ENCODE measurements at regions not wholly inside any gene's neighbourhood (a gene's known extent, or its start where the extent isn't known, plus 50 kb on each side); places are given as distances from the start of the nearest gene placed in this dataset.

DNA sequence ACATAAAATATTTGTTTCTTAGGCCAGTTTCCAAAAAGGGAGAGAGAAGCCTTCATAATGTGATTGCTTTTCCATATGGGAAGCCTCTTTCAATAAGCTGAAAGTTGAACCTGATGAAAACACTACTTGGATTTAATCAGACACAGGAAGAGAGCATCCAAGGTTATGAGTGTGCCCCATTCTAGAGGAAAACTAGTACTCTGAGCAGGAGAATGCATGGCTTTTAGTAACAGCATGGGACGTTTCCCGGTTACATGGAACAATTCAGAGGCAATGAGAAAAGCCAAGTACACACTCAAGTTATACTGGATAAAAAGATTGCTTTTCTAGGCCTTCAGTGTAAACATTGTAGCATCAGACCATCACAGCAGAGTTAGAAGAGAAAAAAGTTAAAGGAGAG lies 315.8 kb downstream of the ZNF516 start:
- no peak for DNase-seq

DNA sequence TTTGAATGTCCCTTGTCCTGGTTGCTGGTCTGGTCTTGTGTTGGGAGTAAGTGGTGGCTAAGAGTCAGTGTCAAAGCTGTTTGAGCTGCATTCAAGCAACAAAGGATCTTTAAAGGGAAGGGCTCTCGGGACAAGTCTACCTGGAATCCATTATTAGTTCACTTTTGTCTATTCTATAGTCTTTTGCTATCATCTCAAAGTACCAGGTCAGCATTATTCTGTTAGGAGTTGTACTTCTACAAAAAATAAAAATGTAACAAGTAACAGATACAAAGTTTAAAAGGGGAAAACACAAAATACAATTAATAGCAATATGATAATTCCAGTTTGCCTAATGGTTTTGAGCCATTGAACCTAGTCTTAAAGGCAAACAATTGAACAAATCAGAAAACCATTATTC lies 317.9 kb downstream of the ZNF516 start:
- no peak for DNase-seq

DNA sequence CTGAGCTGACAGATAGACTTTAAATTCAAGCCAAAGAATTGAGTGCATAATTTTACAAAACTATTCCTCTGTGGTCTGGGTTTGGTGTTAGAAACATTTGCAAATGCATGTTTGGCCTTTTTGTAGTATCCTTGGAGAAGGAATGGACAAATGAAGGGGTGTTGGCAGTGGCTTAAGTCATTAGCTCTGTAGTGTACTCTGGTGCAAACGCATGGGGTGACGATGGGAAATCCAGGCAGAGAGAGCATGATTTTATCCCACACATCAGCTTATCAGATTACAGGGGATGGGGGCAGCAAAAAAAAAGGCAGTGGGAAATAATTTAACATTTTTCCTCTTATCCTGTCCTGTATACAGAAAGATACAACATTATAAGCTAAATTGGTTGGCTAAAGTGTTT lies 320.6 kb downstream of the ZNF516 start:
- no peak for DNase-seq

DNA sequence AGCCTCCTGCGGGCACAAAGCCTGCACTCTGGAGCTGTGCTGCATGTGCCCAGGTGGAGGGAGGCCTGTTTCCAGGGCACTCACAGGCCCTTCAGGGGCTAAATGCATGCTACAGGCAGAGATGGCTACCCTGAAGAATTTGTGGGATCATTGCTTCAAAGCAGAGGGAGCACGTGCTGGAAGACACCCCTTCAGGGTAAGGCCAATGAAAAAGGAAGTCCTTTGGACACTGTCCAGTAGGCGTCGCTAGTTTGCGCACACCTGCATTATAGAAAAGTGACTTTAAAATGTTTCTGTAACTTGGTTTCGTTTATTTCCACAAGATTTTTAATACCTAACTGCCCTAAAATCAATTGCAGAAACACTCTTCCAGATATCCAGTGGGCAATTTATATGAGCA lies 325.3 kb downstream of the ZNF516 start:
- no peak for DNase-seq

DNA sequence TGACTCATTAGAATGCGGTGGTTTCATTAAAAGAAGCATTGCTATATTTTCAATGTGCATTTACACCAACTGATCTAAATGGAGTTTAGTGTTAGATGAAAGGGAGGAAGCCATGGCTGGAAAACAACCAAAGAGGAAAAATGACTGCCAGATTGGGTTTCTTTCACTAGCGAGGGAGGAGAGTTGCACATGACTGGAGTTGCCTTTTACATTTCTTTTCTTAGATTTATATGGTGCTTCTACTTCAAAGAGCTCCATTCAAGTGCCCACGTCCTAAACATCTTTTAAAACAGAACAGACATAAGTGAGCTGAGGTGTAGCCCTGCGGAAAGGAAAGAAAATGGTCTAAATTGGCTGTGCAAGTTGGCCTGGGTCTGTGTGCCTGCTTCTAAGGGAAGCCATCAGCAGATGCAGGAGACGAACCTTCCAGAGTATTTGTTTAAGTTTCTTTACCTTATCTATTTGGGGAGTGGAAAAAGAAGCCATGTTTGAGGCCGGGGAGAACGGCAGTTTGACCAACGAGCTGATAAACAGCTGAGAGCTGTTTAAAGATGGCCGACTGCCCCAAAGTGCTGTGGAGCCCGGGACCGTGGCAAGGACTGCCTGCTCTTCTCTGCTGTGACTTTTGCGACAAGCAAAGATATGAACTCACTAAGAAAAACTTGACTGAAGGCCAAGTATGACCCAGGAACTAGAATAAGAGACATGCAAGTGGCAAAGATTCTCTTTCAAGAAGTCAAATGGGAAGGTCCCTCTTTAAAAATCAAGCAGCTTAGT lies 327.0 kb downstream of the ZNF516 start:
- no peak for DNase-seq

DNA sequence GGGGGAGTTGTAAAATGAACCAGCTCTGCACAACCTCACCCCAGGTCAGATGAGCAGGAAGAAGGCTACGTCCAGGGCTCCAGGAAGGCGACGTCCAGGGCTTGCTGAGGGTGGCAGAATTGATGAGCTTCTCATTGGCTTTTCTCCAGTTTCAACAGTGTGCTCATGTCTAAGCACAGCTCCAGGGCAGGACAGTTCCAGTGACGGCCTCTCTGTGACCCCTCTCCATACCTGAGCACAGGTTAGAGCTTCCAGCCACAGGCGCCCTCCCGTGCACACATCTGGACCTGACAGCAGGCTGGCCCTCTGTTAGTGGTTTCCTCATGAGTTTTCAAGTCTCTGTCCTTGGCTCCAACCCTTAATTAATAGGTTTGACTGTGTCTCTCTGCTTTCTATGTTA lies 327.6 kb downstream of the ZNF516 start:
- DNase-seq, result no peak

DNA sequence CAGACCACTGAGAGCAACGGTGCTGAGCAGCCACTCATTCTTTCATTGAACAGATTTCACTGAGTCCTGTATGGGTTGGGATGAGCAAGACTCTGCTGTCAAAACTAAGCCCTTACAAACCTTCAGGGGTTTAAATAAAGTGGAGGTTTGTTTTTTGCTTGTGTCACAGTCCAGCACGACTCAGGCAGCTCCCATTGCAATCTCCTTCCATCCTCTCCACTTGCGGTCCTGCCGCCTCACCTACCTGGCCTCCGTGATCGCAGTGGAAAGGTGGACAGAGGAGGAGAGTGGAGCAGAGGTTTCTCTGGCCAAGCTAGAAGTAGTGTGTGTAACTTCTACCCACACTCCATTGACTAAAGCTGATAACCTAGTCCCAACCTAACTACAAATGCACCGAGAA lies 332.2 kb downstream of the ZNF516 start:
- DNase-seq, result no peak

DNA sequence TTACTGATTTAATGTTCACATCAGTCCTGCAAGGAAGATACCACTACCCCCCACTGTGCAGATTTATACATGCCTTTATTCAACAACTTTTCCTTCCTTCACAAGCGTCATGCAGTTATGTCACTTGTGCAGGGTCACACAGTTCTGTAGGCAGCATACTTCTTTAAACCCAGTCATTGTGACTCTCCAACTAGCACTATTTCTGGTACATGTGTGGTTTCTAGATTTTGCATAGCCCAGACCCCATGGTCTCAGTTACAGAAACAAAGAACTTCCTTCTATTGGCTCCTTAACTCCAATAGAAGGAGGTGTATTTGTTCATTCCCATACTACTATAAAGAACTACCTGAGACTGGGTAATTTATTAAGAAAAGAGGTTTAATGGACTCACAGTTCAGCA lies 333.1 kb downstream of the ZNF516 start:
- no peak for DNase-seq

DNA sequence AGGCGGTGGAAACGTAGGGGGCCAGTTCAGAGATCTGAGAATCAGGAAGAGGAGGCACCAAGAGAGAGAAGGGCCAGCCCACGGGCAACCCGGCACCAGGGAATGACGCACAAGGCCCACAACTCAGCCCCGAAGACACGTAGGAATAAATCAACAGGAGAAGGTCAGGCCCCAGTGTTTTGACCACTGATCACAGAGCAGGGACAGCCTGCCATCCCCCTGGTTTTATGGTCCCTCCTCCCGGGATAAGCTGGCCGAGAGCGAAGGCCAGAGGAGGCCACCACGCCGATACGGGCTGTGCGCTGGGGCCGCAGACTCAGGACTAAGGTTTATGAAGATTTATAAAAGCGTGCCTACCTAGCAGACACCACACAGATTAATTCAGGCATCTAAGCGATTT lies 341.4 kb downstream of the ZNF516 start:
- no peak for DNase-seq

DNA sequence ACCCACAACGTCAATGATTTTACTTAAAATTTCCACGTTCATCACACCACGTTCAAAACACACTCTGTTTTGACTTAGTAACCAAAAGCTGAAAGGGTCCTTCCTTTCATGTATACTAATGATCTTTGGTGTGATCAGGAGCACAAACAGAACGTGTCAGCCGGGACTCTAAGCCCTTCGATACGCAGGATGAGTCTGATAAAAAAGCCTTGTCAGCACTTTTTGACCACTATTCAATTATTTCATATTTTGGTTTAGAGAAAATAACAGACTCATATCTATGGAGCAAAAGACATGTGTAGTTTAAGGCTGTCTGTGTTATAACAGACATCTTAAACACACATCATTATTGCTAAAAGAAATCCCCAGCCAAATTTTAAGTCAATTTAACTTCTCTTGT lies 345.3 kb downstream of the ZNF516 start:
- DNase-seq, result no peak

DNA sequence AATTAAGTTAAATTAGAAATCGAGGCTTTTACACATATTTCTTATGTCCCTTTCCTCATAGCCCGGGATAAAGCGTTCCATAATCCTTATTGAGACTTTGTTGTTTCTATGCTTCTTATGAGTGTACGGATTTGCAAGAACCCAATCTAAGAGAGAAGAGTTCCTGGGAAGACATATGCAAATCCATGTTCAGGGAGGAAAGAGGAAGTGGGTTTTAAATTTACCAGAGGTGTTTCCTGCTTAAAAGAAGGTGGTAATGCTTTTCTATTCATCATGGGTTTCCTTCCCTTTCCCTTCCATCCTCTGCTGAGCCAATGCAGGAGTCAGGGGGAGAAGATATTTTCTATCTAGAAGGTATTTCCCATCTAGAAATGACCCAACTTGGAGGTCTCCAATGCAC lies 345.8 kb downstream of the ZNF516 start:
- no peak for DNase-seq

DNA sequence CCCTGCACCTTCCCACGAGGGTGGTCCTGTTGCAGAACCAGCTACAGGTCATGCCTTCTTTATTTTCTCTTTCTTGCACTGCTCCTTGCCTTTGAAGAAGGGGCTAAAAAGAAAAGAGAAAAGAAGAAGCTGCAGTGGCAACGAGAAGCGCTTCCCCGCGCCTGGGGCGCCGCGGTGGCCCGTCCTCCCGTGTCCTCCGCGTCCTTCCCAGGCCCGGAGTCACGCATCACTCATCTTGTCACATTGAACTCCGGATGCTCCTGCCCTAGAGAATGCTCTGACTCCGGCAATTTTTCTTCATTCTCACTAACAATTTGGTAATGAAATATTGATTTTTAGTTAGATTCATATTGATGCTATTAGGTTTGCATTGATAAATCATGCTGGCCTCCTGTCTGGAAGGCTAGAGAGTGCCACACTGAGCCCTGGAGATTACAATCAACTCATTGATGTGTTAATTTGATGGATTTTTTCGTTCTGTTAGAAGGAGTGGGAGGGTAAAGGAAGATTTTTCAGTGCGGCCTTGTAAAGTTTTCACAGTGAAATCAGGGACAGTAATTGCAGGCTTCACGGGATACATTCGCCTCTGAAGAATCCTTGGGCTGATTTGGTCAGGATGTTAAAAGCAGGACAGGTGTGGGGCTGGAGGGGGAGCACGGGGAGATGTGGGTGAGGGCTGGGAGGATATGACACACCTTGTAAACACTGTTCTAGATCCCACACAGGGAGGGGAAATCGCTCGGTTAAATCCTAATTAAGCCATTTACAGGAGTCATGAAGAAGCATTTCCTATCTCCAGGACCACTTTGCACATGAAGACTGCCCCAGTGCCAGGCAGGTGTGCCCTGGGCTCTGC lies 349.3 kb downstream of the ZNF516 start:
- no peak for DNase-seq

DNA sequence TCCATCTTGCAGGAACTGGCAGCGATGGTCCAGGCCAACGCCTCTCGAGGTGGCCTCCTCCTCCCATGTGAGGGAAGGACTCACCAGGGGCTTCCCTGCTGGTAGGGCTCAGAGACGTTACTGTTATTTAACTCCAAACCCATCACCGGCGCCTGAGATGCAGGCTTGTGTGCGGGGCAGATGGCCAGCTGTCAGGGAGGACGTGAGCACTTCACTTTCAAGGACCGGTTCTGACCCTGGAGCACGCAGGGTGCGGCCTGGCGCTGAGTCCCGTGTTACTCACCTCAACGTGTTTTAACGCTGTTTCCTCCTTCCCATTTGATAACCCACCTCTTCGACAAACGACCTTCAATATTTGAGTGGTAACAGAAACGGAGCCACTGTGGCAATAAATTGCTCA lies 350.2 kb downstream of the ZNF516 start:
- no peak for DNase-seq

DNA sequence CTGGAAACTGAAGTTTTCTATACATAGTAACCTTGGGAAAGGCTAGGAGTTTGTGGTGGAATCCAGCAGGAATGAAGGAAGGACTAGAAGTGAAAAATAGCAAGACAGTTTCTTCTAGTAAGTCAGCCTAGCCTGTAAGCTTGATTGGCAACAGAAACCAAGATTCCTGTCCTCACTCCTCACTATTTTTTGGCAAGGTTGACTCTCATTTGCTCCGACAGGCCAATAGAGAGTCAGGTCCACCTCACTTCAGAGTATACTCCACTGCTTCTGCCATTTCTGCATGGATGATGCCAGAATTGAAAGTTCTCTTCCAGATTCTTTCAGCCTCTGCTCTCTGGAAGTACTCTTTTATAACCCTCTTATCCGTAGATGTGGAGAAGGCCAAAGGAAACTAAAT lies 352.4 kb downstream of the ZNF516 start:
- DNase-seq, result no peak

DNA sequence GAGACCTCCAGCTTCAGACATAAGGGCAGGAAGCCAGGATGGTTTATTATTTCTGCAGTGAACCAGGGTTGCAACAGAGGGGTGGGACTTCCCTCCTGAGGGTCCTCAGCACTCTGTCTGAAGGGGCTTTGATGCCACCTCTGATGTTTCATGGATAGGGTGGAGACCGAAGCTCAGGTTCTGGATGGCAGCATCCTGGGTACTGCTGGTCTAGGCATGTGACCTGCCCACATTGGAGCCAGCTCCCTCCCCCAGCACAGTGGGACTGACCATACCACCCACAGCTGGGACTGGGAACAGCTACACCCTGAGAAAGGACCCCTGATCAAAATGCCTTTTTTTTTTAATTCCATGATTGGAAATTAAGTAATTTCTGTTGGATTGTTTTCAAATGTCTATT lies 355.2 kb downstream of the ZNF516 start:
- no peak for DNase-seq

DNA sequence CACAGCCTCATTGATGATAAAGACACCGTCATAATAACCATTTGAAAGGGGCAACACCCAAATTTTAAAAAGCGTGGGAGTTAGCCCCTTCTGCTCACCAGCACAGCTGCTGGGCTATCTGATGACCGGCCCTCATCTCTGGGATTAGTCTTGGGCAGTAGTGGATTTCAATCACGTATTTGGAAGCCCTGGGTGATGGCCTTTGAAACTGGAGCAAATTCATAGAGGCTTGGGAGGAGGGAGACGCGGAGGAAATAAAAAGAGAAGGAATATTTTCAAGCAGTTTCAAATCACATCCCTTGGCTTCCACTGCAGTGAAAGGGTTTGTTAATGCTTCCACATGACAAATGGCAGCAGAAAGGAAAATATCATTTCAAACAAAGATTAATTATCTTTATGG lies 357.8 kb downstream of the ZNF516 start:
- no peak for DNase-seq

DNA sequence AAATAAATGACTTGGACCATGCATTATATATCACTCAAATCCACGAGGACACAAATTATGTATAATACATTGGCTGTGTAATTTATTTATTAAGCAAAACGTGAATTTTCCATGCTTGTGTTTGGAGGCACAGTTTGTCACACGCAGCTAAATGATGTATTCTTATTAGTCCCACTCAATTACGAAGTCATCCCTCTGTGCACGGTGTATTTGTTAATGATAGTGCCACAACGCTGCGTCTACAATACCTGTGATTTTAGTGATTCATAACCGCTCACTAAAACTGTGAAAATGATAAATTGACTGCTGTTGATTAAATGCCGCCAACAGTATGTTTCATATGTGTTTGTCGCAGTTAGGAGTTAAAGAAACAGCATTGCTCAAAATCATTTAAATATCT lies 358.3 kb downstream of the ZNF516 start:
- no peak for DNase-seq

DNA sequence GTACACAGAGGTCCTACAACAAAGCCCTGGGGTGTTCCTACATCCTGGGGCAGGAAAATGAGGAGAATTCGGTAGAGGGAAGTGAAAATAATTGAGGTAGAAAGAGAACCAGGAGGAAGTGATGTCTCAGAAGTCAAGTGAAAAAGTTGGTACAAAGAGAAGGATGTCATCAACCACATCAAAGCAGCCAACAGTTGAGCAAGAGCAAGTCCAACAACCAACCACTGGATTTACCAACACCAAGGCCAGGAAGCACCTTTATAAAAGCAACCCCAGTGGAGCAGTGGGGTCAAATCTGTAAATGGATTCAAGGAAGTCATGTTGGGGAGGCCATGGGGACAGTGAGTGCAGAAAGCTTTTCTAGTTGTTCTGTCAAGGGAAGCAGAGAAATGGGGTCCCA lies 360.4 kb downstream of the ZNF516 start:
- no peak for DNase-seq

DNA sequence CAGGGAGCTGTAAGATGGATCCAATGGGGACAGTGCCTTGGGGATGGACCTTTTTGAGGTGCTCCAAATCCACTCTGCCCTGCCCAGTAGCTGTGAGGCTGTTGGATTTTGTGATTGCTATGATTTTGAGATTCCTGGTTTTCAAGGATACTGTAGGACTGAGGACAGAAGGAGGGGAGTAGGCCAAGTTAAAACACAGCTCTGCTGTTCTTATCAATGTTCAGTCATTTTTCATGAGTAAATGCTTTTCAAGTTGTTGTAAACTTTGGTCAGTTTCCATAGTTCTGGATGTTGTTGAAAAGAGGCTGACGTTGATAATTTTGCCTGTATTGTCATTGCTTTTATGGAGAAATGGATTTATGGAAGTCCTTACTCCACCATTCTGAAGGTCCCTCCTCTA lies 361.2 kb downstream of the ZNF516 start:
- DNase-seq, result no peak

DNA sequence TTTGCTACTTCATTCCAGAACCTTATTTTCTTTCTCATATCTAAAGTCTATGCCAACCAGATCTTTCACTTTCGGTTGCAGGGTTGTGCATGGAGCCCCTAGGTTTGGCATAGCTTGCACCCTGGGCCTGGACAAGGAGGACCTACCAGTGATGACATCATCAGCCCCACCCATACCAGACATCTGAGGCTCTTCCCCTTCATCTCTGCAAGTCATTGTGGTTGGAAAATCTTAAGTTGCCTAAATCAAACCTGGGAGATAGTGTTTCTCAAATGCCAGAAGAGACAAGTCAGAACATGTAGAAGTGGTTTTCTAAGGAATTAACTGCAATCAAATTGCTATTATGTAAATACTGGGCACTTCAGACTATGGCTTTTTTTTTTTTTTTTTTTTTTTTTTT lies 363.3 kb downstream of the ZNF516 start:
- DNase-seq, result no peak

DNA sequence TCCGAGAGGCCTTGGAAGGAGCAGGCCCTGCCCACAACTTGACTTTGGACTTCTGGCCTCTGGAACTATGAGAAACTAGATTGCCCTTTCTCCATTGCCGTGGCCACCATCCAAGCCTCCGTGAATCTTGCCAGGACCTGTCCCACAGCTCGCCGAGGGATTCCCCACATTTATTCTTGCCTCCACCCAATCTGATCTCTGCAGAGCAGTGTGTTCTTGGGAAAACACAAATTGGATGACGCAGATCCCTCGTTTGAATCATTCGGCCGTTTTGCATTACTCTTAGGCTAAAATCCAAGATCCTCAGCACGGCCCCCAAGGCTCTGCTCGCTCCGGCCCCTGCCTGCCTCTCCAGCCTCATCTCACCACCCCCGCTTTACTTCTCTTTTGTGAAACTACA lies 364.2 kb downstream of the ZNF516 start:
- no peak for DNase-seq

DNA sequence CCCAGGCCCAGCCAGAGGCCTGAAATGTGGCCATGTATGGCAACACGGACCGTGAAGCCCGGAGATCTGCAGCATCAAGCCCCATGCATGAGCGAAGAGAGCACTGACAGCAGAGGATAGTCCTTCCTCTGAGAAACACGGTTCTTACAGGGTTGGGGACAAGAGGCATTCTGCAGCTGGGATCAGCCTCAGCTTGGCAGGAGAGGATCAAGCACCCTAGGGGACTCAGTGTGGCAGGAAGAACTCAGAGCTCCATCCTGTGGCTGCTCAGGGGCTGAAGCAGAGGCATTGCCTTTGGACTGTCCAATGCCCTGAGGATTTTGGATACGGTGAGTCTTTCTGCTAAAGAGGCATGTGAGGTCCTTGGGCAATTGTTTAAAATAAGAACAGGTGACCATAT lies 368.7 kb downstream of the ZNF516 start:
- no peak for DNase-seq

DNA sequence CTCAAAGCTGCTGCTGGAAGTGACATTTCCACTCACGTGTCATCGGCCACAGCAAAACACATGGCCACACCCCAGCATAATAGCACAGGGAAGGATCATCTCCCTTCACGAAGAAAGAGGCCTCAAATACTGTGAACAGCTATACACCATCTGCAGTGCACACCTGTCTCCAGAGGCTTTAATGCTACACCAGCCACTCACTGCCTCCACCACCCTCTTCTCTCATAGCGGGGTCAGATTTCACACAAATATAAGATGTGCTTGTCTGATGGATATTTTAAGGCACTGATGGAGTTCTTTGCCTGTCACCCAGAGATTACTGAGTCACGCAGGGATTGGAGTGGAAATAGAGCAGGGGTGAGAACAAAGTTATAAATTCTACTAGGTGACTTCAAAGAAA lies 374.0 kb downstream of the ZNF516 start:
- no peak for DNase-seq

DNA sequence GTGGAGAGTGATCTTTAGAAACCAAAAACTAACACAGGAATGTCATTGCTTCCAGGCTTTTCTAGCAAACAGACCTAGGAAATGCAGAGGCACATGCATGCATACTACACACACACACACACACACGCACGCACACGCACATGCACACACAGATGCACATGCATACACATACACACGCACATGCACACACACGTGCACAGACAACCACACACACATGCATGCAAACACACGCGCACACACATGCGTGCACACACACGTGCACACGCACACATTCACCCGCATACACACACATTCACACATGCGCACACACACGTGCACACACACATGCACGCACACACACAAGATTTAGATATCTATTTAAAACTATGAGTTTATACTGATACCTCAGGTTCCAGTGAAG lies 379.5 kb downstream of the ZNF516 start:
- DNase-seq, result no peak

DNA sequence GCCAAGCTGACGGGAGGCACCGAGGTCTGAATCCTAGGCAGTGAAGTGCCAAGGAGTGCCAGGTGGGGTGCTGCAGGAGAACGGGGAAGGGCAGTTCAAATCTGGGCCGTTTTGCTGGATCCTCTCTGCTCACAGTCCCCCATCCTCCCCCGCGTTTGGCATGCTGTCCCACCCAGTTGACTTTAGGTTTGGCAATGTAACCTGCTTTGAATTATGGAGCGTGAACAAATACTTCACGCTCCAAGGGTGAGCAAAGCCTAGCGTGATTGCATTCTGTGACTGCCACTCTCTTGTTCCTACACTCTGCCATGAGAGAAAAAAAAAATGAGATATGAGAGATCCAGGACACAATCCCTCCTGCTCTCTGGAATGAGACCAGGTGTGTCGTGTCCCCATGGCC lies 381.9 kb downstream of the ZNF516 start:
- no peak for DNase-seq
